ENCODE measurements at regions not wholly inside any gene's neighbourhood (a gene's known extent, or its start where the extent isn't known, plus 50 kb on each side); places are given as distances from the start of the nearest gene placed in this dataset.

- no peaks in the 10 kb centered on the region for H3K4me1 ChIP-seq (ENCODE audit: control insufficient read depth, insufficient read depth, low read length, poor library complexity, severe bottlenecking)
- DNase-seq = no peak
Observed at GRCh38 chr14:87468531-87468930, 524.5 kb downstream of the GALC start.

GRCh38 chr14:87467578-87467977 is 525.4 kb downstream of the GALC start:
- Histone ChIP-seq H3K9me3 (ENCODE audit: control insufficient read depth, low read length) (no peaks in the 10 kb centered on the region), H3K27ac (ENCODE audit: insufficient read depth, low read length, poor library complexity, severe bottlenecking) (no peak overlapping the region), H3K4me3 (ENCODE audit: insufficient read depth, low read depth, low read length, poor library complexity, severe bottlenecking) (no peak overlapping the region), H3K36me3 (ENCODE audit: control insufficient read depth, insufficient read depth, low read length) (no peaks in the 10 kb centered on the region), H3K4me1 (ENCODE audit: control insufficient read depth, insufficient read depth, low read length, poor library complexity, severe bottlenecking) (no peaks in the 10 kb centered on the region), H3K27me3 (replicated peaks; ENCODE audit: control insufficient read depth, insufficient read depth, low read length, poor library complexity, severe bottlenecking) (no peaks in the 10 kb centered on the region)
- DNase-seq = no peak

More at GRCh38 chr14:87468531-87468930, 524.5 kb downstream of the GALC start:
- Histone ChIP-seq H3K27ac (ENCODE audit: insufficient read depth, low read length, poor library complexity, severe bottlenecking) (no peak overlapping the region), H3K9me3 (ENCODE audit: control insufficient read depth, low read length) (no peaks in the 10 kb centered on the region), H3K4me3 (ENCODE audit: insufficient read depth, low read depth, low read length, poor library complexity, severe bottlenecking) (no peak overlapping the region), H3K27me3 (replicated peaks; ENCODE audit: control insufficient read depth, insufficient read depth, low read length, poor library complexity, severe bottlenecking) (no peaks in the 10 kb centered on the region), H3K36me3 (ENCODE audit: control insufficient read depth, insufficient read depth, low read length) (no peaks in the 10 kb centered on the region)

- Histone ChIP-seq H3K9me3 (ENCODE audit: control insufficient read depth, low read length) (no peaks in the 10 kb centered on the region), H3K36me3 (ENCODE audit: control insufficient read depth, insufficient read depth, low read length) (no peaks in the 10 kb centered on the region), H3K4me3 (ENCODE audit: insufficient read depth, low read depth, low read length, poor library complexity, severe bottlenecking) (no peak overlapping the region), H3K4me1 (ENCODE audit: control insufficient read depth, insufficient read depth, low read length, poor library complexity, severe bottlenecking) (no peaks in the 10 kb centered on the region), H3K27me3 (replicated peaks; ENCODE audit: control insufficient read depth, insufficient read depth, low read length, poor library complexity, severe bottlenecking) (no peaks in the 10 kb centered on the region), H3K27ac (ENCODE audit: insufficient read depth, low read length, poor library complexity, severe bottlenecking) (no peak overlapping the region)
- no peak for DNase-seq
Observed at GRCh38 chr14:87465770-87466169, 527.2 kb downstream of the GALC start.

- H3K4me1 ChIP-seq (ENCODE audit: control insufficient read depth, insufficient read depth, low read length, poor library complexity, severe bottlenecking) = no peaks in the 10 kb centered on the region
- H3K4me3 ChIP-seq (ENCODE audit: insufficient read depth, low read depth, low read length, poor library complexity, severe bottlenecking) = no peak overlapping the region
- H3K9me3 ChIP-seq (ENCODE audit: control insufficient read depth, low read length) = no peaks in the 10 kb centered on the region
- no peaks in the 10 kb centered on the region for H3K36me3 ChIP-seq (ENCODE audit: control insufficient read depth, insufficient read depth, low read length)
- H3K27me3 ChIP-seq (replicated peaks; ENCODE audit: control insufficient read depth, insufficient read depth, low read length, poor library complexity, severe bottlenecking) = no peaks in the 10 kb centered on the region
- no peak overlapping the region for H3K27ac ChIP-seq (ENCODE audit: insufficient read depth, low read length, poor library complexity, severe bottlenecking)
- DNase-seq = no peak
Observed at GRCh38 chr14:87461704-87462103, 531.3 kb downstream of the GALC start.

GRCh38 chr14:87457720-87458119 is 535.3 kb downstream of the GALC start:
- H3K9me3 ChIP-seq (ENCODE audit: control insufficient read depth, low read length) = no peaks in the 10 kb centered on the region
- no peaks in the 10 kb centered on the region for H3K36me3 ChIP-seq (ENCODE audit: control insufficient read depth, insufficient read depth, low read length)
- no peaks in the 10 kb centered on the region for H3K4me1 ChIP-seq (ENCODE audit: control insufficient read depth, insufficient read depth, low read length, poor library complexity, severe bottlenecking)
- no peak for DNase-seq
- H3K27me3 ChIP-seq (replicated peaks; ENCODE audit: control insufficient read depth, insufficient read depth, low read length, poor library complexity, severe bottlenecking) = no peaks in the 10 kb centered on the region
- H3K27ac ChIP-seq (ENCODE audit: insufficient read depth, low read length, poor library complexity, severe bottlenecking) = no peak overlapping the region
- no peak overlapping the region for H3K4me3 ChIP-seq (ENCODE audit: insufficient read depth, low read depth, low read length, poor library complexity, severe bottlenecking)

GRCh38 chr14:87450193-87450592 is 542.8 kb downstream of the GALC start:
- H3K27me3 ChIP-seq (replicated peaks; ENCODE audit: control insufficient read depth, insufficient read depth, low read length, poor library complexity, severe bottlenecking) = no peaks in the 10 kb centered on the region
- no peaks in the 10 kb centered on the region for H3K36me3 ChIP-seq (ENCODE audit: control insufficient read depth, insufficient read depth, low read length)
- no peaks in the 10 kb centered on the region for H3K4me1 ChIP-seq (ENCODE audit: control insufficient read depth, insufficient read depth, low read length, poor library complexity, severe bottlenecking)
- no peak overlapping the region for H3K4me3 ChIP-seq (ENCODE audit: insufficient read depth, low read depth, low read length, poor library complexity, severe bottlenecking)
- DNase-seq = no peak
- no peaks in the 10 kb centered on the region for H3K9me3 ChIP-seq (ENCODE audit: control insufficient read depth, low read length)
- H3K27ac ChIP-seq (ENCODE audit: insufficient read depth, low read length, poor library complexity, severe bottlenecking) = no peak overlapping the region

- Histone ChIP-seq H3K36me3 (ENCODE audit: control insufficient read depth, insufficient read depth, low read length) (no peaks in the 10 kb centered on the region), H3K27ac (ENCODE audit: insufficient read depth, low read length, poor library complexity, severe bottlenecking) (no peak overlapping the region), H3K9me3 (ENCODE audit: control insufficient read depth, low read length) (no peaks in the 10 kb centered on the region), H3K4me1 (ENCODE audit: control insufficient read depth, insufficient read depth, low read length, poor library complexity, severe bottlenecking) (no peaks in the 10 kb centered on the region), H3K4me3 (ENCODE audit: insufficient read depth, low read depth, low read length, poor library complexity, severe bottlenecking) (no peak overlapping the region), H3K27me3 (replicated peaks; ENCODE audit: control insufficient read depth, insufficient read depth, low read length, poor library complexity, severe bottlenecking) (no peaks in the 10 kb centered on the region)
- no peak for DNase-seq
Observed at GRCh38 chr14:87449016-87449415, 544.0 kb downstream of the GALC start.

GRCh38 chr14:87443787-87444186 is 549.2 kb downstream of the GALC start:
- H3K4me3 ChIP-seq (ENCODE audit: insufficient read depth, low read depth, low read length, poor library complexity, severe bottlenecking) = no peak overlapping the region
- no peaks in the 10 kb centered on the region for H3K27me3 ChIP-seq (replicated peaks; ENCODE audit: control insufficient read depth, insufficient read depth, low read length, poor library complexity, severe bottlenecking)
- no peak overlapping the region for H3K27ac ChIP-seq (ENCODE audit: insufficient read depth, low read length, poor library complexity, severe bottlenecking)
- no peaks in the 10 kb centered on the region for H3K9me3 ChIP-seq (ENCODE audit: control insufficient read depth, low read length)
- H3K4me1 ChIP-seq (ENCODE audit: control insufficient read depth, insufficient read depth, low read length, poor library complexity, severe bottlenecking) = no peaks in the 10 kb centered on the region
- no peak for DNase-seq
- H3K36me3 ChIP-seq (ENCODE audit: control insufficient read depth, insufficient read depth, low read length) = no peaks in the 10 kb centered on the region

- no peak overlapping the region for H3K4me3 ChIP-seq (ENCODE audit: insufficient read depth, low read depth, low read length, poor library complexity, severe bottlenecking)
- H3K27ac ChIP-seq (ENCODE audit: insufficient read depth, low read length, poor library complexity, severe bottlenecking) = no peak overlapping the region
- no peaks in the 10 kb centered on the region for H3K4me1 ChIP-seq (ENCODE audit: control insufficient read depth, insufficient read depth, low read length, poor library complexity, severe bottlenecking)
- H3K27me3 ChIP-seq (replicated peaks; ENCODE audit: control insufficient read depth, insufficient read depth, low read length, poor library complexity, severe bottlenecking) = no peaks in the 10 kb centered on the region
- H3K9me3 ChIP-seq (ENCODE audit: control insufficient read depth, low read length) = no peaks in the 10 kb centered on the region
- H3K36me3 ChIP-seq (ENCODE audit: control insufficient read depth, insufficient read depth, low read length) = no peaks in the 10 kb centered on the region
- DNase-seq = no peak
Observed at GRCh38 chr14:87443039-87443438, 549.9 kb downstream of the GALC start.

- H3K9me3 ChIP-seq (ENCODE audit: control insufficient read depth, low read length) = no peaks in the 10 kb centered on the region
- no peak overlapping the region for H3K27ac ChIP-seq (ENCODE audit: insufficient read depth, low read length, poor library complexity, severe bottlenecking)
- no peaks in the 10 kb centered on the region for H3K27me3 ChIP-seq (replicated peaks; ENCODE audit: control insufficient read depth, insufficient read depth, low read length, poor library complexity, severe bottlenecking)
- no peaks in the 10 kb centered on the region for H3K36me3 ChIP-seq (ENCODE audit: control insufficient read depth, insufficient read depth, low read length)
- DNase-seq = no peak
- H3K4me1 ChIP-seq (ENCODE audit: control insufficient read depth, insufficient read depth, low read length, poor library complexity, severe bottlenecking) = no peaks in the 10 kb centered on the region
- no peak overlapping the region for H3K4me3 ChIP-seq (ENCODE audit: insufficient read depth, low read depth, low read length, poor library complexity, severe bottlenecking)
Observed at GRCh38 chr14:87437158-87437557, 555.8 kb downstream of the GALC start.

GRCh38 chr14:87434680-87435079 is 558.3 kb downstream of the GALC start:
- no peaks in the 10 kb centered on the region for H3K27me3 ChIP-seq (replicated peaks; ENCODE audit: control insufficient read depth, insufficient read depth, low read length, poor library complexity, severe bottlenecking)
- H3K9me3 ChIP-seq (ENCODE audit: control insufficient read depth, low read length) = no peaks in the 10 kb centered on the region
- H3K4me1 ChIP-seq (ENCODE audit: control insufficient read depth, insufficient read depth, low read length, poor library complexity, severe bottlenecking) = no peaks in the 10 kb centered on the region
- no peak for DNase-seq
- no peaks in the 10 kb centered on the region for H3K36me3 ChIP-seq (ENCODE audit: control insufficient read depth, insufficient read depth, low read length)
- H3K4me3 ChIP-seq (ENCODE audit: insufficient read depth, low read depth, low read length, poor library complexity, severe bottlenecking) = no peak overlapping the region
- H3K27ac ChIP-seq (ENCODE audit: insufficient read depth, low read length, poor library complexity, severe bottlenecking) = no peak overlapping the region
